ENCODE measurements at regions not wholly inside any gene's neighbourhood (a gene's known extent, or its start where the extent isn't known, plus 50 kb on each side); places are given as distances from the start of the nearest gene placed in this dataset.
"Not testable (repeated sequence)": the region's sequence is repeated elsewhere in the genome, so short reads cannot be mapped to it uniquely, and the experiment has no call there.

DNA sequence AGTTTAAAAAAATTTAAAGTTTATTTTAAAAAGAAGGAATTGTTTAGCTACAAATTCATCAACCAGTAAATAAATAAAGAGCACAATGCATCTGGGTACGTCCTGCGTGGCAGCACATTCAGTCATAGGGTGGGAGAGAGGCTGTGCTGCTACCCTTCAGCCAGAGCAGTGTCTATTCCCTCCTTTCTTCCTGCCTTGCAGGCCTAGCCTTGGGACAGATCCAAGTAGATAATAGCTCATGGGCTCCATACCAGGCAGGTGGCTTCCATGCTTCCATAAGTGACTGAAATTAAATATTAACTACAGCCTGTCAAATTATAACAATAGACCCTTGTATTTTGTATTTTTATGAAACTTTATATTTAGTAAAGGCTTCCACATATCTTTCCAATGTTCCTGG is 408.3 kb upstream of the RGMB start:
- H3K36me3 ChIP-seq (ENCODE audit: control insufficient read depth, insufficient read depth, low read length) = no peaks in the 10 kb centered on the region
- H3K4me3 ChIP-seq (replicated peaks; ENCODE audit: low read depth, low read length) = no peak overlapping the region
- no peaks in the 10 kb centered on the region for H3K27me3 ChIP-seq (replicated peaks; ENCODE audit: control insufficient read depth, insufficient read depth, low read length)
- DNase-seq (ENCODE audit: extremely low read depth, insufficient read length) = no peak
- TF ChIP-seq, protein P1, sequence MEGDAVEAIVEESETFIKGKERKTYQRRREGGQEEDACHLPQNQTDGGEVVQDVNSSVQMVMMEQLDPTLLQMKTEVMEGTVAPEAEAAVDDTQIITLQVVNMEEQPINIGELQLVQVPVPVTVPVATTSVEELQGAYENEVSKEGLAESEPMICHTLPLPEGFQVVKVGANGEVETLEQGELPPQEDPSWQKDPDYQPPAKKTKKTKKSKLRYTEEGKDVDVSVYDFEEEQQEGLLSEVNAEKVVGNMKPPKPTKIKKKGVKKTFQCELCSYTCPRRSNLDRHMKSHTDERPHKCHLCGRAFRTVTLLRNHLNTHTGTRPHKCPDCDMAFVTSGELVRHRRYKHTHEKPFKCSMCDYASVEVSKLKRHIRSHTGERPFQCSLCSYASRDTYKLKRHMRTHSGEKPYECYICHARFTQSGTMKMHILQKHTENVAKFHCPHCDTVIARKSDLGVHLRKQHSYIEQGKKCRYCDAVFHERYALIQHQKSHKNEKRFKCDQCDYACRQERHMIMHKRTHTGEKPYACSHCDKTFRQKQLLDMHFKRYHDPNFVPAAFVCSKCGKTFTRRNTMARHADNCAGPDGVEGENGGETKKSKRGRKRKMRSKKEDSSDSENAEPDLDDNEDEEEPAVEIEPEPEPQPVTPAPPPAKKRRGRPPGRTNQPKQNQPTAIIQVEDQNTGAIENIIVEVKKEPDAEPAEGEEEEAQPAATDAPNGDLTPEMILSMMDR (IDR thresholded peaks at IDR 0.05; ENCODE audit: insufficient read depth, low read length, poor library complexity, severe bottlenecking) = no peak

DNA sequence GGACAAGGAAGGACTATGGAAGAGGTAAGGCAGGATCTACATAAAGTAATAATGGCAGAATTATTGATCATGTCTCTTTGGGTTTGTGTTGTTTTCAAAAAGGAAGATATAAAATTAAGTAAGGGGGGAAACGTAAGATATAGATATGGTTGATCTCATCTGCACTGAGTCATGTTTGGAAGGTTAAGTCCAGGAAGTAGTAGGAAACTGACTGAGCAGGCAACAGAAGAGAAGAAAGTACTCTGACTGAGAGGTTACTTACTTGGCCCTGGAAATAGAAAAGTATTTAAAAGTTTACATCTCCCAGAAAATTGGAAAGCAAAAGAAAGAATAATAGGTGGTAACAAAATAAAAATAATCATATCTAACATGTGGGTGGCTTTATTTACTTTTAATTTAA is 405.3 kb upstream of the RGMB start:
- TF ChIP-seq, protein P1 (IDR thresholded peaks at IDR 0.05; ENCODE audit: insufficient read depth, low read length, poor library complexity, severe bottlenecking) = no peak
- Histone ChIP-seq H3K4me3 (replicated peaks; ENCODE audit: low read depth, low read length) (no peak overlapping the region), H3K36me3 (ENCODE audit: control insufficient read depth, insufficient read depth, low read length) (no peaks in the 10 kb centered on the region), H3K27me3 (replicated peaks; ENCODE audit: control insufficient read depth, insufficient read depth, low read length) (no peaks in the 10 kb centered on the region)
- no peak for DNase-seq (ENCODE audit: extremely low read depth, insufficient read length)

DNA sequence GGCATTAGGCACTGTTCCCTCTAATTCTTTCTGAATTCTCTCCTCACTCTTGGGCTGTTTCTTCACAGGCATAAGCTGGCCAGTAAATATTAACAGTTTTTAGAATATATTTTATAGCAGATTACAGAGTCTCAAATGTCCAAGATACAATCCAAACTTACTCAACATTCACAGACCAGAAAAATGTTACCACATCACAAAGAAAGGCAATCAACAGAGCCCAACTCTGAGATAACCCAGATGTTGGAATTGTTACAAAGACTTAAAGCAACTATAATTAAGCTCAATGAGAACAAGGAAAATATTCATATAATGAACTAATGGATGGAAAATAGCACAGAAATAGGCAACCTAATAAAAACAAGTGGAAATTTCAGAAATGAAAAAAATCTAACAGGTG is 401.1 kb upstream of the RGMB start:
- DNase-seq (ENCODE audit: extremely low read depth, insufficient read length) = no peak
- H3K27me3 ChIP-seq (replicated peaks; ENCODE audit: control insufficient read depth, insufficient read depth, low read length) = no peaks in the 10 kb centered on the region
- no peak overlapping the region for H3K4me3 ChIP-seq (replicated peaks; ENCODE audit: low read depth, low read length)
- TF ChIP-seq, protein P1 (IDR thresholded peaks at IDR 0.05; ENCODE audit: insufficient read depth, low read length, poor library complexity, severe bottlenecking) = no peak
- no peaks in the 10 kb centered on the region for H3K36me3 ChIP-seq (ENCODE audit: control insufficient read depth, insufficient read depth, low read length)

DNA sequence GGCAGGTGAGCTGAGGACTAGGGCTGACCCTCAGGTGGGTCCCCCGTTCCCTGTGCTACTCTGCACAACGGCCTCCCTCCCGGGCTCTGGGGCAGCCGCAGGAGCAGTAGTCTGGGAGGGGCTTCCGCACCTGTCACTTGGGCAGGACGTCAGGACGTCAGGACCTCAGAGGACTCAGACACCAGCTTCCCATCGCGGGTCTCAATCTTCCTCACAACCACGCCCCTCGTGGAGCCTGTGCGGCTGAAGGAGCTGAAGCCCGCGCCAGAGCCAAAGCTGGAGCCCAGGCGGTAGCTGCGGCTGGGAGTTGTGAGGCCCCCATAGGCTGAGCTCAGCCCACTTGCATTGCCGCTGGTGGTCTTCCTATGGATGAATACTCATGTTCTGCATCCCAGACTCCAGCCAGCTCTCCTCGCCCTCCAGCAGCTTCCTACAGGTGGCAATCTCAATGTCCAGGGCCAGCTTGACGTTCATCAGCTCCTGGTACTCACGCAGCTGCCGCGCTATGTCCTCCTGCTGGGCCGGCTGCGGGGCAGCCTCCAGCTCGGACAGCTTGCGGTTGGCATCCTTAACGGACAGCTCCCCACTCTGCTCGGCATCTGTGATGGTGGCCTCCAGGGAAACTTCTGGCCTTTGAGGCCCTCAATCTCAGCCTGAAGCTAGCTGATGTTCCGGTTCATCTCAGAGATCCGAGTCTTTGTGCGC is 381.4 kb upstream of the RGMB start:
- TF ChIP-seq, protein P1 (IDR thresholded peaks at IDR 0.05; ENCODE audit: insufficient read depth, low read length, poor library complexity, severe bottlenecking) = no peak
- Histone ChIP-seq H3K4me3 (replicated peaks; ENCODE audit: low read depth, low read length) (no peak overlapping the region), H3K27me3 (replicated peaks; ENCODE audit: control insufficient read depth, insufficient read depth, low read length) (no peaks in the 10 kb centered on the region), H3K36me3 (ENCODE audit: control insufficient read depth, insufficient read depth, low read length) (no peaks in the 10 kb centered on the region)
- DNase-seq (ENCODE audit: extremely low read depth, insufficient read length) = no peak

DNA sequence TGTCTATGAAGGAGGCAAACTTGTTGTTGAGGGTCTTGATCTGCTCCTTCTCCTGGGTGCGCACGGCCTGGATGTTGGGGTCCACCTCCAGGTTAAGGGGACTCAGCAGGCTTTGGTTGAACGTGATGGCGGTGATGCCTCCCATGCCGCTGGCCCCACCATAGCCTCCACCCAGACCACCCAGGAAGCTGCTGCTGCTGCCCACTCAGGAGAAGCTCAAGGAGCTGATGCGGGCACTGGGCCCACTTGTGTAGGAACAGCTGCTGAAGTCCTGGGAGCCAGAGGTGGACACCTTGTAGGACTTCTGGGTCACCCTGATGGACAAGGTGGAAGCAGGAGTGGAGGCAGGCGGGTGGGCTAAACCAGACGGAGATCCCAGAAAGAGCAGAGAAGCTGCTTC is 380.3 kb upstream of the RGMB start:
- not testable (repeated sequence) for H3K4me3 ChIP-seq (replicated peaks; ENCODE audit: low read depth, low read length); DNase-seq (ENCODE audit: extremely low read depth, insufficient read length); H3K27me3 ChIP-seq (replicated peaks; ENCODE audit: control insufficient read depth, insufficient read depth, low read length); H3K36me3 ChIP-seq (ENCODE audit: control insufficient read depth, insufficient read depth, low read length)

DNA sequence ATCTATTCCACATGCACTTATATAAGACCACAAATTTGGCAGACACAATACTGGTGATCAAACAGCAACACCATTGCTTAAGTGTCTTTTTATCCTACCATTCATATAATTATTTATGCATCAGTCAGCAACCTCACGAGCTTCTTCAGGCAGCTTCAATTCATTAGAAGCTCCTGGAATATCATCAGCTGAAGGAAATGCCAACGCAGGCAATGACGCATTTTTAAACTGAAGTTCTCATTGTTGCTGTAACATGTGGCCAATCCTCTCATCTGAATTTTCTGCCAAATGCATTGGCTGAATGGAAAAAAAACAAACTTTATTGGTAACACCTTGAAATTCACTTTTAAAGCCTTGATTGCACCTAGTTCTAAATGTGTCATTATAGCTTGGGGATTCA is 376.4 kb upstream of the RGMB start:
- no peaks in the 10 kb centered on the region for H3K36me3 ChIP-seq (ENCODE audit: control insufficient read depth, insufficient read depth, low read length)
- H3K4me3 ChIP-seq (replicated peaks; ENCODE audit: low read depth, low read length) = no peak overlapping the region
- DNase-seq (ENCODE audit: extremely low read depth, insufficient read length) = no peak
- no peaks in the 10 kb centered on the region for H3K27me3 ChIP-seq (replicated peaks; ENCODE audit: control insufficient read depth, insufficient read depth, low read length)
- TF ChIP-seq, protein P1 (IDR thresholded peaks at IDR 0.05; ENCODE audit: insufficient read depth, low read length, poor library complexity, severe bottlenecking) = no peak
